Stimulated activated CD4-positive, alpha-beta T cell treated with anti-CD3 and anti-CD28 coated beads, TNF-alpha, amount 100 ng/mL, for 48 hours (primary cell): ENCODE measurements at regions not wholly inside any gene's neighbourhood (a gene's known extent, or its start where the extent isn't known, plus 50 kb on each side); places are given as distances from the start of the nearest gene placed in this dataset.
"Not testable (repeated sequence)": the region's sequence is repeated elsewhere in the genome, so short reads cannot be mapped to it uniquely, and the experiment has no call there.

Experiments
- DNase-seq, 3 donors: peaks; one replicate each; pipeline ENCODE4 v3.0.0-alpha.2; 2020; ENCODE audit warnings: low read depth in 3 of 3

DNA sequence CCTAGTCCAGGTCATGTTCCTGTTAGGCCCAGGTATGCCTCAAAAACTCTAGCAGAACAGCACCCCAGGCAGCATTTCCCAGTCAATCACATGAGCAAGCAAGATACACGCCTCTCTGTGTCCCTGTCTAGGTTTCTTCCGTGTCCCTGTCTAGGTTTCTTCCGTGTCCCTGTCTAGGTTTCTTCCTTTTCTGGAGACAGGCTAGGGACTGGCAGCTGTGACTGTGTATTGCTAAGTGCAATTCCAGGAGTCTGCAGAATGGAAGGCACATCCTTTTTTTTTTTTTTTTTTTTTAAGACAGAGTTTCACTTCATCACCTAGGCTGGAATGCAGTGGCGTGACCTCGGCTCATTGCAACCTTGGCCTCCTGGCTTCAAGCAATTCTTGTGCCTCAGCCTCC is 77.6 kb downstream of the SETD4 start:
- DNase-seq: no peak

DNA sequence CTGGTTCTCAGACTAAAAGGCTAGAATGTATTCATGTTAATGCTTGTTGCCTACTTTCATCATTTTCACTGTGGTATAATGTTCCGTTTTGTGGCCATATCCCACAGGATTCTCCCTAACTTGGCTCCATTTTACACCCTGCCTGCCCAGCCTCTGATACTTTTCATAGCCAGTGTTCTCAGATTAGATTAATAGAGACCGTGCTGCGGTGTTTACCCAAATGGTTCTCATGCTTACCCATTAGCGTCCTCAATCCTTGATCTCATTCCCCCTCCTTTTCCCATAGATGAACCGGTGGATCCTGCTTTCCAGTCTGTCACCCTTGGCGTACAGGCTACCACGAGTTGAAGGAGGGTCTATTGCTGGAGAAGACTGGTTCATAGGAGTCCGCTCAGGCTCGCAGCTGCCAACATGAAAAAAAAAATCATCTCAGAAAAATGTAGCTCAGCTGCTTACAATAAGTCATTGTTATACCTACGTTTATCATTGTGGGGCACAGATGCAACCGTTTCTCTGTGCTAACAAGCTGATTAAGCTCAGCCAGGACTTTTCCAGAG is 78.7 kb downstream of the SETD4 start:
- no peak for DNase-seq

DNA sequence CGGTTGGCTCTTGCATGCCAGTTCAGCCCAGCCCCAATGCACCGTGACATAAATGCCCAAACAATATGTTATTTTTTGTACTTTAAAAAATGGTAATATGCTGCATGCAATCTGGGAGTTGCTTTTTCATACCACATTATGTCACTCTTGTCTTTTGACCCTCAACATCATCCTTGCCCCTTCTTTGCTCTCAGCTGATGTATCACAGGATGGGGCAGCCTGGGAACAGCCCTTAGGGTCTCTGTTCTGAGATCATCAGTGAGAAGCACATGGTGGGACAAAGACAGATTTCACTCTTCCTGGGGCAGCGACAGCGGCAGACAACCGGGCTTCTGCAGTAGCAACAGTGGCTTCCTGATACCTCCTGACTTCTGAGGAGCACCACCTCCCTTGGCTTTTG is 79.5 kb downstream of the SETD4 start:
- DNase-seq: no peak

DNA sequence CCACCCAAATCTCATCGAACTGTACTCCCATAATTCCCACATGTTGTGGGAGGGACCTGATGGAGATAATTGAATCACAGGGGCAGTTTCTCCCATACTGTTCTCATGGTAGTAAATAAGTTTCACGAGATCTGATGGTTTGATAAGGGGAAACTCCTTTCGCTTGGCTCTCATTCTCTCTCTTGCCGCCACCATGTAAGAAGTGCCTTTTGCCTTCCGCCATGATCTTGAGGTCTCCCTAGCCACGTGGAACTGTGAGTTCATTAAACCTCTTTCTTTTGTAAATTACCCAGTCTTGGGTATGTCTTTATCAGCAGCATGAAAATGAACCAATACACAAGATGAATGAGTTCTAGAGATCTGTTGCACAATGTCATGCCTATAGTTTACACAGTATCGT is 82.5 kb downstream of the SETD4 start:
- not testable (repeated sequence) for DNase-seq

DNA sequence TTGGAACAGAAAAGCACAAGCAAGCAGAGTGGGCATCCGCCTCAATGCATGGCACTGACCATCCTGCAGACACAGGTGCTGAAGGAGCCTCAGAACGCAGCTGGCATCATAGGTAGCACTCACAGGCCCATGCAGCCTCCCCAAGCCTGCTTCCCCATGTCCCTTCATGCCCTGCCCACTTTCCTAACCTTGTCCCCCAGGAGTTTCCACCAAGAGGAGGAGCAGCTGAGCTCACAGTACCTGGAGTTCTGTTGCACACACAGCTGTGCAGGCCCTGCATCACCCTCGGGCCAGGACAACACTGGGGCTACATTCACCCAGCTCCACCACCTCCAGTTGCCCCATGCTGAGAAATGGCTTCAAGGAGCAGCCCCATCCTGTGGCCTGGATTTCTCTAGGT is 83.4 kb downstream of the SETD4 start:
- no peak for DNase-seq

DNA sequence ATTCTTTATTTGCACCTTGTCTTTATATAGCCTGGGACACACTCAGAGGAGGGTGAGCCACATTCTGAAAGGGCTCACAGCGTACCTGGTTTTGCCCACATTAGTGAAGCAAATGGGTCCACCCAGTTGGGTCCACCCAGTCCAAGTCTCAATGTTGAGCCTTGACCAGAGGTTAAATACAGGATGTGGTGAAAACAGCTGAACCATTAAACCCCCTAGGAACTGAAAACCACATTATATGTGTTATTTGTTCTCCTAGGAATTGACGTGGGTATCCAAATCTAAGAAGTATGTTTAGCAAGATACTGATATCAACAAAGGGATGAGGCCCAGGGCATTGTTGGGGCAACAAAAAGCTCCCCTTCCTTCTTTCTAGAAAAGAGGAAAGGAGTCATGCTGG is 83.8 kb downstream of the SETD4 start:
- no peak for DNase-seq

DNA sequence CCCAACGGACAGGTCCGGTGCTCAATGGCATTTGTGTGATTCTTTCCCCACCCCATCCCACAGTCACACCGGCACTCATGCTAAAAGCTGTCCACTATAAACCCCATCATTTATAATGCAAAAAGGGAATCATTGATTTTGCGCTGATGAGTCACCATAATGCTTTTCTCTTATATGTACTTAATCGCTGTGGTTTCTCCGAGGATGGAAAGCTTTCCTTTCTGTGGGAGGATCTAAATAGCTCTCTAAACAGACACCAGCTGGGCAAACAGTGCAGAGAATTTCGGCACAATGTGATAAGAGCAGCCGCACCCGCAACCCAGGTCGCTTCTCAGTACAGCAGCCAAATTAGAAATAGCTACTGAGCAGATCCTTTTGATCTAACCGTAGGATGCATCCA is 85.6 kb downstream of the SETD4 start:
- no peak for DNase-seq

DNA sequence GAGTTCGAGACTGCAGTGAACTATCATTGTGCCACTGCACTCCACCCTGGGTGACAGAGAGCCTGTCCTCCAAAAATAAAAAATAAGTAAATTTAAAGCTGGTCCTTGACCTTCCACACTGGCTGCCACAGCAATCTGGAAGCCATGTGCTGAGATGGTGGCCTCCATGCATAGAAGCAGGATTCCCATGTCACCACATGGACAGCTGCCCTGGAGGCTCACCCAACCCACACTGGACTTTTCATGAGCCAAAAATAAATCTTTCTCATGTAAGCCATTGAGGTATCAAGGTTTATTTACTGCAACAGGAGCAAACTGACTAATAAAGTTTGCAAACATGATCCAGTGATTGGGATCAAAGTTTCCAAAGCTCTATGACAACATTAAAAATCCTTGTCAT is 88.5 kb downstream of the SETD4 start:
- no peak for DNase-seq

DNA sequence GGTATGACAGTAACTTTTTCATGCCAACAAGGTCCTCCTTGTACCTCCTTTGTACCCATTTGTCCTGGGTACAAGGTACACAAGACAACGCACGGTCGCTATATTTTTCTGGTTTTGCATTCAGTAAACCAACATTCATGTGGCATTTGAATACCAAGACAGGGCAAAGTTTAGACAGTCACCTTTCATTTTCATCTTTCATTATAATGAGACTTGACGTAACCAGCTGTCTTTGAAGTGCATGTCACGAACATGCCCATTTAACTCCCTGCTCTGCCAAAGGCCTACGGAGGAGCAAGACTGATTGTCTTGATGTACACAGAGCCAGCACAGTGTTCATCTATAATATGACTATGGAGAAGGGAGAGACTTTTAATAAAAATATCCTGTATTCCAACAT is 91.0 kb downstream of the SETD4 start:
- DNase-seq: no peak

DNA sequence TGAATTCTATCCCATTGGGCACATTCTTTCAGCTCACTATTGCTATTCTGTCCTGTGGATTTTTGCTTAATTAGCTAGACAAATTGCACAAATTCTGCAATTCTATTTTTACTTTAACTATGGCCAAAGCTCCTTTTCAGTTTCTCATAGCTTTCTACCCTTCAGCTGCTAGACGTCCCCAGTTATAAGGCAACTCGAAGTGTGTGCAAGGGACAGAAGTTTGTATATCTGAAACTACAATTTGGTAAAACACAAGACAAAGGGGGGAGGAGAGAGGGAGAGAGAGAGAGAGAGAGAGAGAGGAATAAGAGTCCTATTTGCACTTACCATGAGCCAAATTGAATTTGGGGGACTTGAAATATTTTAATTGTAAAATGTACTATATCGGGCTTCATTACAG is 91.8 kb downstream of the SETD4 start:
- DNase-seq: no peak

DNA sequence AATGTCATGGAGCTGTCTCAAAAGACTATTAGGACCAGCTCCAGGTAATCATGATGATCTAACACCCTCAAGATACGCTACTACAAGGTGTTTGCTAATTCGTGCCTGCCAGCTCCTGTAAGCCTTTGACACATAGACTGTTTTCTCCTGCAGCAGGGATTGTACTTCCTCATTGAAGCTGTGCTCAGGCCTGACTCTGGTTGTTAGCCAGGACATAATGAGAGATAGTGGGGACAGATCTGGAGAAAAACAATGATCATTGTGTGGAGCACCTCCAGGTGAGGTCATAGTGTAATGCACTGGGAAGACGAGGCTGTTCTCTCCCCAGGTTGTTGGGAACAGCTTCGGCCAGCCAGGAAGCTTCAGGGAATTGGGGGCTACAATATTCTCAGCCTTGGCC is 94.6 kb downstream of the SETD4 start:
- no peak for DNase-seq

DNA sequence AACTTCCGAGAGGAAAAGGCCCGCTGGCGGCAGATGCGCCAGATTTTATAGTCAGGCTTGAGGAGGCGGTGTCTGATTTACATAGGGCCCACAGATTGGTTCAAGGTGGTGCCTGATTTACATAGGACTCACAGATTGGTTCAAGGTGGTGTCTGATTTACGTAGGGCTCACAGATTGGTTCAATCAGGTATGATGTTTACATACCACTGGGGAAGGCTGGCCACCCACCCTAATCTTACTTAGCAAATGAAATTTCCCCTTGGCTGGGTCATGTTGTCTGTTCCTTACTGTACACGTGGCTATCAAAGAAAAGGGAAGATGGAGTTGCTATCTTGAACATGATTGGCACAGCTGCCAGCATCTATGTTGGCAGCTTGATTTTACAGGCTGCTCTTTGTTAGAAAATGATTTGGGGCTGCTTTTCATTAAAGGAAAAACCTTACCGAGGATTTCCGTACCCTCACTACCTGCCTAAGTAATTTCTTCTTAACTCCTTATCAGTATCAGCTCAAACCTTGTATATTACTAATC is 96.3 kb downstream of the SETD4 start:
- no peak for DNase-seq

DNA sequence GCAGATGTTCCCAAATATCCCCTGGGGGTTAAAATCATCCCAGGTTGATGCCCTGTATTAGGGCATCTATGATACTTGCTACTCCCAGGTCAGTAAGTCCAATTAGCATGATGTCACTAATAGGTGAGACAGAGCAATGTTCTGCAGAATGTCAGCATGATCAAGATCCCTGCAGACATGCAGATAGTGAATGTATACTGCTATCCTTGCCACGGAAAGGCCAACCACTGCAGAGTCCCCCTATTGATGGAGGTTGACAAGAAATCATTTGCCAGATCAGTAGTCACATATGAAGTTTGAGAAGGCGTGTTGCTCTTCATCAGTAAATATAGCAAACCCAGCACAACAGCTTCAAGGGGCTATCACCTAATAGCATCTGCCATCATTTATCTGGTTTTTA is 97.4 kb downstream of the SETD4 start:
- DNase-seq: no peak

DNA sequence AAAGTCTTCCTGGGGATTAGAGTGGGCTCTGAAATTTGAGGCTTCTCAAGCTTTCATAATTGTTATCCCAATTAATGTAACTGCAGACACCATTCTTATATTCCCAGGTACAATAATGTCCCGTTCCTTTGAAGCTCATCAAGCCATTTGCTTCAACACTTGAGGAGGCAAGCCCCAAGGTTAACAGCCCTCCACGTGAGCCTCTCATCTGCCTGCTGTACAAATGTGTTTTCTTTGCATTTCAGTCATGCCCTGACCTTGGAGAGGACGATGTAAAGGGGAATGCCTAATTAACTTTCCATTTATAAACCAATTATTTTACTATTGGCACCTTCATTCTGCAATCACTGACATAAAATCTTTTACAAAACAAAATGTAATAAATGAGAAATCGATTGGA is 106.3 kb downstream of the SETD4 start:
- DNase-seq: no peak

DNA sequence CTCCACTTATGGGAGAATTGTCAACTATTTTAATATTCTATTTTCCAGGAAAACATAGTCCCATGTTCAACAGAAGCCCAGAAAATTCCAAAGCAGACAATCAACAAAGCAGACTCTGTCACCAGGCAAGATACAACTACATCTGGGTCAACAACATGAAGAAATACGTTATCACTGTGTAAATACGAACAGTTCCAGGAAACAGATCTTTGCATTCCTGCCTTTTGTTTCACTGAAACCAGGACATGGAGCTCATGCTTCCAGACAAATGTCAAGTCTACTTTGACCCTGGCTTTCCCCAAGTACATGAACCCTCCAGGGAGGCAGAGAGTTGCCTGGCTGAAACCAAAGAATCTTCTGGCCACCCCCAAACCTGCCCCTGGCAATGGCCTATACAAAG is 106.7 kb downstream of the SETD4 start:
- DNase-seq: no peak

DNA sequence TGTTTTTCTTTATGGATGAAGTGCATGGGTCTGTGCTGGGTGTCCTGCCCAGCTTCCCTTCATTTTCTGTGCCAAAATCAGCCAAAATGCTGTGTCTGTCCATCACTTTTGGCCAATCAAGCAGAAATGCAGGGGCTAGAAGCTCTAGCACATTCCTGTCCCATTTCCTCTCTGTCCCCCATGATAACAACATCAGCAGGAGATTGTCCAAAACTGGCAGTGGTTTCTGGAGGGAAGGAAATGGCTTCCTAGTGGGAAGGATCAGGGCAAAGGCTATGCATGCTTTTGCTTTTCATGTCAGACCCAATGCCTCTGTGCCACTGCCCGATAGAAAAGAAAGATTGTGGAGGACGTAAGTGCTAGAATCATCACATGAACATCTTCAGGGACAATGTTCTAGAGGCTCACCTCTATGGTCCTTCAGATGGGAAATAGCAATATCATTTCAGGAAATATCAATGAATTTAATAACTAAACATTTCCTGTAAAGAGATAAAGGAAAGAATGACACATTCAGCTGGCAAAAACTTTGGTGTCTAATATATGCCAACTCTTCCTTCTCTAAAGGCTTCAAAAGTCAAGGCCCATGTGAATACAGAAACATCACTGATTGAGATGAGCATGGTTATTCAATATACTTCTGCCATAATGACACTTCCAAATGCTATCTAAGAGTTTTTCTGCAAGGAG is 107.5 kb downstream of the SETD4 start:
- DNase-seq: no peak

DNA sequence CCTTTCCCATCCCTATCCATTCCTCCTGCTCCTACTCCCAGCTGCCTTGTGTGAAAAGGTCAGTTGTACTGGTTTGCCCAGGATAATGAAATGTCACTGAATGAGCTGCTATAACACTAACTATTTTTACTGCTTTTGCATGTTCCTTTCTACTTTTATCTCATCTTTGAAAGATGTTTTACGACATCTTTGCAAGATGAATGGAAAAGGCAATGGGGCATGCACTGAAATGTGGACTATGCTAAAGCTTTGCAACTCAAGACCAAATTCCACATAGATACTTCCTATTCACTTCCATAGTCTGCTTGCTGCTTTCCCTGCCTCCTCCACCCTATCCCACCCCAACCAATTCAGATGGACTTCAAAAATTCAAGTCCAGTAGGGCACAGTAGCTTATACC is 111.3 kb downstream of the SETD4 start:
- DNase-seq: no peak

DNA sequence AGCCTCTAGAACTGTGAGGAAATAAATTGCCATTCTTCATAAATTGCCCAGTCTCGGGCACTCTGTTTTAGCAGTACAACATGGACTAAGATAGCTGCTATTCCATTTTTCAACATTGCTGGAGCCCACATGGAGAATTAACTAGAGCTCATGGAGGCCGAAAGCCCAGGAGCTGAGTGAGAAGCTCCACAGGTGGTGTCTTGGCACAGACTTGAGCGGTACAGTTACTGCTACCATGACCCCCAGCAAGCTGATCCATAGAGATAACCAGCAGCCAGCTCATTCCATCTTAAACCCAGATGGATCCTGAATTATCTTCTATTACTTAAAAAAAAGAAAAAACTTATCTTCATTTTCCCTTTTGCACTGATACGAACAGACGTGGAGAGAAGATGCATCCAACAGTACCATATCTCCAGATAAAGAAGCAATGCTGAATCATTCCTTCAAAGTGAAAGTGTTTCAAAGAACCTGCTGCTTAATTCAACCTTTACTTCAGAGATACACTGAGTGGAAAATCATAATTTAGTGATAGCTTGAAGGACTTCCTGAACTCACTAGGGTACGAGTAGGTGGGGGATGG is 115.1 kb downstream of the SETD4 start:
- no peak for DNase-seq

DNA sequence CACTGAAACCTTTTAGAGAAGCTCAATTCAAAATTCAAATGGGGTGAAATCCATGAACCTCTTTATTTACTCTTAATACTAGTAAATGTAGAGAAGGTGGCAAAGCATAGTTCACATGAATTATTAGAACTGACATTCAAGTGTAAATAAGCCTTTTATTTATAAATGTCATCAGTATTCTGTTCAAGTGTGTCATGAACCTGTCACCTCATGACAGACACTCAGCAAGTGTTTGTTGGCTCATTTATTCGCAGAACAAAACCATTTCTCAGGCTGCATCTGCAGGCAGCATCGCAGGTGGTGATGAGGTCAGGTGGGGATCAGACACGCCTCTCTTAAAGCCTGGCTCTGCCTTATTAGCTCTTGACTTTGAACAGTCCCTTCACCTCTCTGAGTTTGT is 116.6 kb downstream of the SETD4 start:
- no peak for DNase-seq

DNA sequence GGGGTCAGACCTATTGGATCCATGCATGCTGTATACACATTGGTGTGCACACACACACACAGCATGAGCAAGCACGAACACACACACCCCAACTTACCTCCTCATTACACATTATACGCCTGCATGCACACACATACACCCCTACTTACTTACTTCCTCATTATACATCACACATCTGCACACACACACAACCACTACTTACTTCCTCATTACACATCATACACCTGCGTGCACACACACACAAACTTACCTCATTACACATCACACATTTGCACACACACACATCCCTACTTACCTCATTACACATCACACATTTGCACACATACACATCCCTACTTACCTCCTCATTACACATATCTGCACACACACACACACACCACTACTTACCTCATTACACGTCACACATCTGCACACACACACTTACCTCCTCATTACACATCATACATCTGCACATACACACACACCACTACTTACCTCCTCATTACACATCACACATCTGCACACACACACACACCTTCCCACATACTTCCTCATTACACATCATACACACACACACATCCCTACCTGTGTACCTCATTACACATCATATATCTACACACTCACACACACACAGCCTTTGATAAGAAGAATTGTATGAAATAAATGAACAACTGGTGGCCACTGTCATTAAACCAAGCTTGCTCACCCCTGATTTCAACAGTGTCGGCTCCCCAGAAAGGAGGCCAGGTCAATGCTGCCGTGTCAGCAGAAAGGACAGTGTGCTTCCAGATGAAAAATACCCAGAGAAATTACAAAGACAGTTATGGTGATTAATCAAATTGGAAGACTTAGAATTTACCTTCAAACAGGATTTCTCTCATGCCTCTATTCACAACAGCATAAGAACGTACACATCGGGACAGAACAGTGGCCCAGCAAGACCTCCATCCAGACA is 117.8 kb downstream of the SETD4 start:
- no peak for DNase-seq

DNA sequence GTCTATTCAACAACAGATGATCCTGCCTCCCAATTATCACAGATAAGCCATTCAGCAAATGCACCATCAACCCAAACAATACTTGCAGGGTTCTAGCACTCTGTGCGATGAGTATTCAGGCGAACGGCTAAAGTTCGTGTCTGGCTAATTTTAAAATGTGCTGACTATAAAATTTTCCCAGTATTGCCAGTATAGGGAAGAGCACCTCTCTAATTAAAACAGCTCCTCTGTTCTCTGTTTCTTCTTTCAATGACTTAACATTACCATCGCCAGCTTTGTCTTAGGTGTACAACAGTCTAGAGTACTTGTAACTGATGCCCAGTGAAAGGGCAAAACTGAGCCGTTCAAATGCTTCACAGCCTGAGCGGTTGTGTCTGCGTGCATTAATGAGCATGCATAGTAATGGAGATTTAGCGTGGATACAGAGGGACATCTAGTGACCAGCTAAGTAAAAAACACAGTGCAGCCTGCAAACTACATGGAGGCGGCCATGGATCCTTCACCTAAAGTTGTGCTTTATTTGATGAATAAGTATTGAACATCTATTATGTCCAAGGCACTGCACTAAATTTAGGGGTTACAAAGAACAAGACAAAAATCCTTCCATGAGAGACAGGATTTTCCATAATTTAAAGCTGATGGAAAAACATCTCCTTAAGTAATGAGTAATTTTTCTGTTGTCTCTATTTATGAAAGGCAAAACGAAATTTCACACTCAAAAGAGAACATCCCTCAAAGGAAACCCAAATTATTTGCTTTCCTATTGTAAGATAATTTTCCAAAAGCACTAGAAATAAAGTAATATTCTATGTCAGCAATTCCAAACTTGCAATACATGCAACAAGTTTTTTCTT is 120.0 kb downstream of the SETD4 start:
- no peak for DNase-seq
